ENCODE measurements at regions not wholly inside any gene's neighbourhood (a gene's known extent, or its start where the extent isn't known, plus 50 kb on each side); places are given as distances from the start of the nearest gene placed in this dataset.

- TF ChIP-seq, protein P1, sequence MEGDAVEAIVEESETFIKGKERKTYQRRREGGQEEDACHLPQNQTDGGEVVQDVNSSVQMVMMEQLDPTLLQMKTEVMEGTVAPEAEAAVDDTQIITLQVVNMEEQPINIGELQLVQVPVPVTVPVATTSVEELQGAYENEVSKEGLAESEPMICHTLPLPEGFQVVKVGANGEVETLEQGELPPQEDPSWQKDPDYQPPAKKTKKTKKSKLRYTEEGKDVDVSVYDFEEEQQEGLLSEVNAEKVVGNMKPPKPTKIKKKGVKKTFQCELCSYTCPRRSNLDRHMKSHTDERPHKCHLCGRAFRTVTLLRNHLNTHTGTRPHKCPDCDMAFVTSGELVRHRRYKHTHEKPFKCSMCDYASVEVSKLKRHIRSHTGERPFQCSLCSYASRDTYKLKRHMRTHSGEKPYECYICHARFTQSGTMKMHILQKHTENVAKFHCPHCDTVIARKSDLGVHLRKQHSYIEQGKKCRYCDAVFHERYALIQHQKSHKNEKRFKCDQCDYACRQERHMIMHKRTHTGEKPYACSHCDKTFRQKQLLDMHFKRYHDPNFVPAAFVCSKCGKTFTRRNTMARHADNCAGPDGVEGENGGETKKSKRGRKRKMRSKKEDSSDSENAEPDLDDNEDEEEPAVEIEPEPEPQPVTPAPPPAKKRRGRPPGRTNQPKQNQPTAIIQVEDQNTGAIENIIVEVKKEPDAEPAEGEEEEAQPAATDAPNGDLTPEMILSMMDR (IDR thresholded peaks at IDR 0.05; ENCODE audit: insufficient read depth, low read length, poor library complexity, severe bottlenecking) = no peak
- TF ChIP-seq EZH2phosphoT487 (conservative IDR thresholded peaks at IDR 0.05; ENCODE audit: low read length) = no peak
Observed at GRCh38 chr2:204339212-204339715, 206.0 kb upstream of the PARD3B start.
